ENCODE measurements at regions not wholly inside any gene's neighbourhood (a gene's known extent, or its start where the extent isn't known, plus 50 kb on each side); places are given as distances from the start of the nearest gene placed in this dataset.

DNA sequence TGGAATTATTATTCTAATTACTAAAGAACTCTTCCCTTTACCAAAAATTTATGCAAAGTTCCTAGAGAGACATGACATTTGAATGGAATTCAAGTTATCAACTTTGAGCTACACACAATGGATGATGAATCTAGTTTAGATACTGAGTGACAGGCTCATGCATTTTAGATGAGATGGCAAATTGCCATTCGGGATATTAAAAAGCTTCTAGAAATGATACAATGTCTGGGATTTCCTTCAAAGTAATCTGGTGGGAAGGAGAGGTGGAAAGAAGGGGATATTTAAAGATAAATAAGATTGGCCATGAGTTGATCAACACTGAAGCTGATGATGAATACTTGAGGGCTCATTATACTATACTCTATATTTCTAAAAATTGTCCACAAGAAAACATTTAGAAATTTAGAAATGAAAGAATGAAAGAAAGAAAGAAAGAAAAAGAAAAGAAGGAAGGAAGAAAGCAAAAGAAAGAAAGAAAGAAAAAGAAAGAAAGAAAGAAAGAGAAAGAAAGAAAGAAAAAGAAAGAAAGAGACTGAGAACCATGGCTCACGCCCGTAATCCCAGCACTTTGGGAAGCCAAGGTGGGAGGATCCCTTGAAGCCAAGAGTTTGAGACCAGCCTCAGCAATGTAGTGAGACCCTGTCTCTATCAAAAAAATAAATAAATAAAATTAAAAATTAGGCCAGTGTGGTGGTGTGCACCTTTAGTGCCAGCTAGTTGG lies 62.6 kb upstream of the NEDD4L start:
- no peak for TF ChIP-seq POLR2A (IDR thresholded peaks at IDR 0.05)
- TF ChIP-seq, protein P1, sequence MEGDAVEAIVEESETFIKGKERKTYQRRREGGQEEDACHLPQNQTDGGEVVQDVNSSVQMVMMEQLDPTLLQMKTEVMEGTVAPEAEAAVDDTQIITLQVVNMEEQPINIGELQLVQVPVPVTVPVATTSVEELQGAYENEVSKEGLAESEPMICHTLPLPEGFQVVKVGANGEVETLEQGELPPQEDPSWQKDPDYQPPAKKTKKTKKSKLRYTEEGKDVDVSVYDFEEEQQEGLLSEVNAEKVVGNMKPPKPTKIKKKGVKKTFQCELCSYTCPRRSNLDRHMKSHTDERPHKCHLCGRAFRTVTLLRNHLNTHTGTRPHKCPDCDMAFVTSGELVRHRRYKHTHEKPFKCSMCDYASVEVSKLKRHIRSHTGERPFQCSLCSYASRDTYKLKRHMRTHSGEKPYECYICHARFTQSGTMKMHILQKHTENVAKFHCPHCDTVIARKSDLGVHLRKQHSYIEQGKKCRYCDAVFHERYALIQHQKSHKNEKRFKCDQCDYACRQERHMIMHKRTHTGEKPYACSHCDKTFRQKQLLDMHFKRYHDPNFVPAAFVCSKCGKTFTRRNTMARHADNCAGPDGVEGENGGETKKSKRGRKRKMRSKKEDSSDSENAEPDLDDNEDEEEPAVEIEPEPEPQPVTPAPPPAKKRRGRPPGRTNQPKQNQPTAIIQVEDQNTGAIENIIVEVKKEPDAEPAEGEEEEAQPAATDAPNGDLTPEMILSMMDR (IDR thresholded peaks at IDR 0.05), result no peak
- no peak for TF ChIP-seq EP300 (IDR thresholded peaks at IDR 0.05; ENCODE audit: low read depth)
- TF ChIP-seq POLR2AphosphoS5 (IDR thresholded peaks at IDR 0.05), result no peak

Measured in transverse colon (tissue), 4 donors.